Caki2 (cell line): ENCODE measurements at regions not wholly inside any gene's neighbourhood (a gene's known extent, or its start where the extent isn't known, plus 50 kb on each side); places are given as distances from the start of the nearest gene placed in this dataset.

Experiments
- DNase-seq: peaks from one replicate; pipeline ENCODE4 v3.0.0-alpha.2; 2015; ENCODE audit warnings: low read depth
- in situ Hi-C: cut with HindIII; loops from 2 replicates; pipeline ENCODE4 v1.10.0; 2016; ENCODE audit warnings: low sequenced_read_pairs, low pct_unique_long_range_greater_than_20kb, mixed read lengths

DNA sequence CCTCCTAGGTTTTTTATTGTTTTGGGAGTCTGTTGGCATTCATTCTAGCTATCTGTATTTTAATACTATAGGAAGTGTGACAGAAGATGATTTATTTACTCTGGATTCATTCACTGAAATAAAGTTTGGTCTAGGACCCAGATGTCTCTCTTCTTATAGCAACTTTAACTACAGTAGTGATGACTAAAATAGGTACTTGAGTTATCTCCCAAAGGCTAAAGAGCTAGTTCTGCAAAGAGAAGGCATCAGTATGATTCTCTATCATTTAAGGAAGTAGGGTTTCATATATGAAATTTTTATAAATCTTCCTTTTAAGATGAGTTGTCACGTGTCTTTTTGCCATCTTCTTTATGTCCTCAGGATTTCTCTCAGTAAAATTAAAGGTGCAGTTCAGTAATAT, 507.4 kb downstream of the KCTD12 start:
- in situ Hi-C loops, result no loop called here
- no peak for DNase-seq

DNA sequence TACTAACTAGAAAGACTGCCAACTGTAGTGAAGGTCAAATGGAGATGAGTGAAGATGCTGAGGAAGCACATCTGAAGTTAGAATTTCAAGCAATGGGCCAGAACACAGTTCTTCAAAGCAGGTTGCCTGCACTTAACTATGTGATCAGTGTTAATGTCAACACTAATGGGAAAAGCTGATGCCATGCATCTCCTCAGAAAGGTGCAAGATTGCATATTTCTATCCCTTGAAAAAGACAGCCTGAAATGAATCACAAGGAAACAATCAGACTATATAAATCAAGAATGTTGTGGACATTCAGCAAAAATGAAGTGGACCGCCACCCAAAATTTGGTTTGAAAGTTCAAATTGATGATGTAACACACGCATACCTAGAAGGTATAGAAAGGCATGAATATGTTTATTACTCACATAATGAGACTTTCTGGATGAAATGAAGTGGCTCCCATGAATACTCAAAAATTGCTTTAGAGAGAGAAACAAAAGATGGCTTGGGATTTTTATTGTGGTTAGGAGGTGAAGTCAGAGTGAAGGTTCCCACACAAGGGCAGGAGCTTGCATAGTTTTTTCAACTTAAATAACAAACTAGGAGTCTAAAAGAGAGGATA, 522.4 kb downstream of the KCTD12 start:
- in situ Hi-C loops, result no loop called here
- DNase-seq, result no peak

DNA sequence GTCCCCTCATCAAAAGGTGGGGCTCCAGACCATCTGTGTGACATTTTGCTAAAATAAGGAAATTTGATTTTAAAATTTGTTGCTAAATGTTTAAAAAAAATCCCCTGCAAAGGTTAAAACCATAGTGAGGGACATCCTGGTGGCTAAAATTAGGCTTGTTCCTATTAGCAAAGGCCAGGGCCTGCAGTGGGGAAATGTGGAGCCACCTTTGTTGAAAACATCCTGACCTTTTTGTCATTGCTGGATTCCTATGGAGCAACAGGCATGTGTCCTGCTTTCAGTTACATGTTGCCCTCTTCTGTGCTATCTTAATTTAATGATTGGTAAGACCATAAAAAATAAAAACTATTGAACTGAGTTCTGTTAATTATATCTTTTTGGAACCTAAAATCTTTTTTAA, 524.3 kb downstream of the KCTD12 start:
- no peak for DNase-seq
- in situ Hi-C loops, result no loop called here

DNA sequence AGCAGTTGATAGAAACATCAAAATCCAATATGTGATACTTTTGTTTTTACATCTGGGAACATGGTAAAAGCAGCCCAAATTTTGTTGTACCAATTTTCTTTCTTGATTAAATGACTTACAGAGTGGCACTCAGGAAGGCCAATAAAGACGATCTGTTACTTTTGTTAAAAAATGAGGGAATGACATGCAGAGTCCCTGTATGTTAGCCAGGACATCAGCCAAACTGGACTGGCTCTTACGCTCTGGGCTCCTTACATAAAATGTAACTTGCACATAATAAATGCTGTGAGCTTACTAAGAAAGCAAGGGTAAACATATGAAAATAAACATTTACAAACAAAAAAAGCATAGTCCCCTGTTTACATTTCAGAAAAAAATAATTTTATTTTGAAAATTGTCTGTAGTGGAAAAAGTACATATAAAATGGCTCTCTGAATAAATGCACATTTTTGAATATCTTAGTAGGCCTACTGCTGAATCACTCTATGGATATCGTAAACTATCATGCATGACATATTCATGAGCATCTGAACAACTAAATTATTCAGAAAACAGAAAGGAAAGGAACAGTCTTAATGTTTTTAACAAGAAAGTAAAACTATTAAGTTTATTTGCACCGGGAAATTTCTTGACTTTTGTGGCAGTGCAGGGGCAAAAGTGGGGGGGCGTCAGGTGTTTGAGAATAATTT, 534.5 kb downstream of the KCTD12 start:
- DNase-seq, result no peak
- in situ Hi-C loops, result no loop called here

DNA sequence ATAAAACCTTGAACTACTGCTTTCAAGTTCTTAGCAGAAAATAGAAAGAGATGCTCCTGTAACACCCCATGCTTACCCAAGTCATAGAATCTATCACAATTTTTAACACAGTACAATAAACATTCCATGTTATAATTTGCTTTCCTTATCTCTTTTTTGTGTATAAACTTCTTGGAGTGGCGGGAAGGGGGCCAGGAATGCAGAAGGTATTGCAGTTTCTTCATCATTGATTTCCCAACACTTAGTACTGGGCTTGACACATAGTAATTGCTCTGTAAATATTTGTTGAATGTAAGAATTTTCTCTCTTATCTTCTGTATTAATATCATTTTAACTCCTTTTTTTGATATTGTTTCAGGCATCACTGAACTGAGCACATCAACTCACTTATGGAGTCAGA, 535.8 kb downstream of the KCTD12 start:
- DNase-seq, result no peak
- in situ Hi-C loops, result no loop called here

DNA sequence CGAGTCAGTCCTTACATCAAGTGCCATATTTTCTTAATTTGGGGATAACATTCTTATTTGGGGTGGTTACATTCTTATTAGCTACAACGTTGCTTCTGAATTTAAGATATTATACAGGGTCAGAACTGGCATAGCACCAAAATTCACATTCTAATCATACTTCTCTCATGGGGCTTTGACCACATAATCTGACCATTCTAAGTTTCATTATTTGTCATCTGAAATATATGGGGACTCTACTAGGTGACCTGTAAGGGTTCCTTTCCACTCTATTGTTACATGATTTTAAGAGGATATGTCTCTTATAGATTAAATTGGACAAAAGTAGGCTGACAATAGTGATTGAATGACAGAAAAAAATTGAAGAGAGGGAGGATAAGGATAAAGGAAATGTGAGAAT, 536.5 kb downstream of the KCTD12 start:
- in situ Hi-C loops, result no loop called here
- no peak for DNase-seq

DNA sequence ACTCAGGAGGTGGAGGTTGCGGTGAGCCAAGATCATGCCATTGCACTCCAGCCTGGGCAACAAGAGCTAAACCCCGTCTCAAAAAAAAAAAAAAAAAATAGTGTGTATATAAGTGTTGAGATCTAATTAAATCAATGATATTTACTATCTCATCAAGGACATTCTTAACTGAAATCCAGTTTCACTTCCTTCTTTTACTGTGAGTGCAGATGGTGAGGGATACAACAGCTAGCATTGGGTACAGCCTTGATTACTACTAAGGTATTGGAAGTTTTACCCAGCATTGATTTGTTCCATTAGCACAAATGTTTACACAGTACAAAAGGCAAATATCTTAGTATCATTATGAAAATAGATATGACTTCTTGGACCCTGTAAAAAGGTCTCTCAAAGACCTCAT, 546.6 kb downstream of the KCTD12 start:
- DNase-seq, result no peak
- in situ Hi-C loops, result no loop called here

DNA sequence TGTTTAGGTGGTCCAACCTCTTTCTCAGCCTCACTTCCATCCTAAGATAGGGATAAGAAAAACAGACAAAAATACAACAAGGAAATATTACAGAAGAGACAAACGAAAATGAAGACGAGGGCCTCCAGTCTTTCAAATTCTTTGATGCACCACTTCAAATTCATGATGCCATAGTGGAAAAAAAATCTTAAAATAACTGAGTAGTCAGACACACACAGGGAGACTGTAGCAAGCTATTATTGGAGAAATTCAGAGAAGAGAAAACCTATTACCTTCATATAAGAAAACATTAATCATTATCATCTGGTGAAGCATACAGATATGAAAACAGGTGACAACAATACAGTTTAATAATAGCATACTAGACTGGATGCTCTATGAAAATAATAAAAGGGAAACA, 548.2 kb downstream of the KCTD12 start:
- in situ Hi-C loops, result no loop called here
- no peak for DNase-seq

DNA sequence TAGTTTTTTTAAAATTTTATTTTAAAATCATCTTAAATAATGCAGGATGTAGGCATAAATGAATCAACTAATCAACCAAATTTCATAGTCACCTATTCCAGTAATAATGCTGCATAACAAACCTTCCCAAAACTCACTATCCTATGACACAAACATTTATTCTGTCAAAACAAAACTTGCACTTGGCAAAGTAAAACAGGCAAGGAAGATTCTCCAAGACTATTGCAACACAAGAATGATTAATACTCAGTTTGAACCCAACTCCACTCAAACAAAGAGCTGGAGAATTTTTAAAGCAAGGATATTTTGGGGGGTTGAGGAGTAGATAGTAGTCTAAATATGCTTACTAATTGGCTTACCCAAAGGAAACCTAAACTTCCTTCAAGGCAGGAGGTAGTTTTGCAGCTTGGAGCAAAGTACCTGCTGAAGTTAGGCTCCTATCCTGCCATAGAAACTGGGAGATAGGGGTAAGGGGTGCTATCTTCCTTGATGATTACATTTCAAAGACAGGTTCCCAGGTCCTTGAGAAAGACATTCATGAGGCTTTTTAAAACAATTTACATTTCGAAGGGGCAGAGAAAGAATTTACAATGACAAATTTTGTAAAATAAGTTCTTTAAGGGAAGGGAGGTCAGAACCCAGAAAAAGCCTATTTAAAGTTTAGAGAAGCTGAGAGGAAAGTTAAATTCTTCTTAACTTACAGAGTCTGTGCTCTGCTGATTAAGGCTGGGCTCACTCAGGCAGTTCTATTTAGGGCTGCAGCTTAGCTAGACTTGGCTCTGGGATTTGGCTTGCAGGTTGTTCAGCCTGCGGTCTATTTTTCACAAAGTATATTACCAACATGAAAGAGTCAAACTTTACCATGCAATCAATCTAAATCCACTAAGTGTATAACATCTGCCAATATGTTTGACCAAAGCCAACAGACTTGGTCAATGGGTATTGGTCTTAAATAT, 549.0 kb downstream of the KCTD12 start:
- DNase-seq, result no peak
- in situ Hi-C loops, result no loop called here

DNA sequence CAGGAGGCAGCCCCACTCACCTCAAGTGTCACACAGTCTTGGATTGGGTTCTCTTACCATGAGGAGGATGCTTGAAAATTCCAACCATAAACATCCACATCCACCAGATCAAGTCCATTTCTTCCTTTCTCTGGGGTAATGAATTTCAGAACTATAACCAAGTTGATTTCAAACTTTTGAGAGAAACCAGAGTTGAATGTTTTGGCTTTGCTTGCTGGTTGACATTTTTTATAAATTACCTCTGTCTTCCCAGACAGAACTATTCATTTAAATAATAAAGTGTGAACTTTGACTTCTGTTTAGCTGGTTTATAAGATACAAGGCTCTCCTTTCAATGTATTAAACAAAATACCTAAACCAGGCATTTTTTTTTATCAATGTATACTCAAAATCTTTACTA, 550.7 kb downstream of the KCTD12 start:
- no peak for DNase-seq
- in situ Hi-C loops, result no loop called here

DNA sequence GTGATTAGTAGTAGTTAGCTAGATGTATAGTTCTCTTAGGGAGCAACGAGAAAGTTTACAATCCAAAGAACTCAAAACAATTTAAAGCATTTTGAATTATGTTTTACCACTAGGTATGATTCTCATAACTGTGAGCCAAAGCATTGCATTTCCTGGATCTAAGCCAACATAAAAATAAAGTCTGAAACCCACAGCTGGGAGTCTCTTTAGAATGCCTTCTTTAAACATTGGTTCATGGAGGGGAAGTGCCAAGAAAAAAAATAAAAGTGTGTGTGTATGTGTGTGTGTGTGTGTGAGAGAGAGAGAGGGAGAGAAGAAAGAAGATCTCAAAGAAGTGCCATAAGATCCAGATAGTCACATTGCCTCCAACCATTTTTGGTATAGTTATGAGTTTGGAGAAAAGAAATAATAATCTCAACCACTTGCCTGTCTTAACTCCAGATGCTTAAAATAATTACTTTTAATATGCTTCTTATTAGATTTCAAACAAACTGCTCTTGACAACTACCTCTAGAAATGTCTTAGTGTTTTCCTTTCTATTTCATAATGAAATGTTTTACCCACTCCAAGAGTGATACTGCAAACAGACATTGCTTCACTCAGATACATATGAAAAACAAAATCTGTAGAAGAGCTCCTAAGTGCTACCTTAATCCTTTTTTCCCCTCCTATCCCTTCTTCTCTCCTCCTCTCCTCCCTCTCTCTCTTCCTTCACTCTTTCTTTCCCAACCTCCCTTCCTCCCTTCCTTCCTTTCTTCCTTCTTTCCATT, 554.1 kb downstream of the KCTD12 start:
- in situ Hi-C loops, result no loop called here
- DNase-seq, result no peak

DNA sequence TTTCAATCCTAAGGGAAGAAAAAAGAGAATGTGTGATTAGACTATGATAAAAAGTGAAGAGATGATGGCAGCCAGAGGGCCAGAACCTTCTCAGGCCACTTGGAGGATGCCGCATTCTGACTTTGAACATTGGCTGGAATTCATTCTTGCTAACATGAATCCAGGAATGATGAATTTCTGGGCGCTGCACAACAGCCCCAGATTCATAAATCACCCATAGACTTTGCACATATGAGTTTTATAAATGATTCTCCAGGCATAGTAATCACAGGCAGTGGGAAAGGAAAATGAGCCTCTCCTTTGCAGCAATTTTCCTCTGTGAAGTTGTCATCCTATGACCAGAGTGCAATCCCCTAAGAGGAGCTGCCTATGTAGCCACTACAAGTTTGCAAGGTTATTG, 555.4 kb downstream of the KCTD12 start:
- DNase-seq, result no peak
- in situ Hi-C loops, result no loop called here

DNA sequence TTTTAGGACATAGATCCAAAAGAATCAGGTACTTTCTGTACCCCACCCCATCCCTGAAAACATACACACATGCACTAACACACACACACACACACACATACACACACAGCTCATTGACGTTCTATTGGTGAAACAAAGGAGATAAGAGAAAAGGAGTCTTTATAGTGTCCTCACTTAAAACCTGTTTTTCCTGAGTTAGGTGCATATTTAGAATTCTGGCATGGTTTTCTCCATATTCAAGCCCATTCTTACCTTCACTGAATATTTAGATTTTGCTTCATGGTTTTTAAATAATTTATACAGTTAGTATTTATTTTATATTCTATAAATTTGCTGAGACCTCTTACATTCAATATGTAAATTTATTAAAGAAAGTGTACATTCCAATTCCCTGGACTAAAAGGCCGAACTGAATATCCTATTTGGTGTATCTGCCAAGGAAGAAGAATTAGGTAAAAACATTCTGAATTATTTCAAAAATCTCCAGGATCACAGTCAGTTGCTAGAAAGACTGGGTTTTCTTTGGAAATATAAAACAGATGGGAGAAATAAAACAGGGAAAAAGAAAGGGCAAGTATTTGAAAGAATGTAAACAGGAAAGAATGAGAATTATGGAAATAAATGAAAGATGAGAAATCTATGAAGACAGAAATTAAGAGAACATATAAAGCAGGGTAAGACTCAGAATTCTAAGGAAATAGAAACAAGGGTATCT, 556.2 kb downstream of the KCTD12 start:
- in situ Hi-C loops, result no loop called here
- DNase-seq, result no peak

DNA sequence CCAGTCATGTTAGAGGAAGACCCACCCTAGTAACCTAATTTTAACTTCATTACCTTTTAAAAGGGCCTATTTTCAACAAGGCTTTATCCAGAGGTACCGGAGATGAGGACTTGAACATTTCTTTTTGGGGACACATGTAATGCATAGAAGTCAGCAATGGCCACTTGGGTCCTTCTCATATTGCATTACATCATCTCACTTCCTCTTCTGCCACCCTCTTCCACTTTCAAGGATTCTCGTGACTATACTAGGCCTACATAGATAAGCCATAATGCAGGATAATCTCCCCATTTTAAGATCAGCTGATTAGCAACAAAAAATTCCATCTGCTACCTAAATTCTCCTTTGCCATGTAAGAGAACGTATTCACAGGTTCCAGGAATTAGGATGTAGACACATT, 557.2 kb downstream of the KCTD12 start:
- in situ Hi-C loops, result no loop called here

DNA sequence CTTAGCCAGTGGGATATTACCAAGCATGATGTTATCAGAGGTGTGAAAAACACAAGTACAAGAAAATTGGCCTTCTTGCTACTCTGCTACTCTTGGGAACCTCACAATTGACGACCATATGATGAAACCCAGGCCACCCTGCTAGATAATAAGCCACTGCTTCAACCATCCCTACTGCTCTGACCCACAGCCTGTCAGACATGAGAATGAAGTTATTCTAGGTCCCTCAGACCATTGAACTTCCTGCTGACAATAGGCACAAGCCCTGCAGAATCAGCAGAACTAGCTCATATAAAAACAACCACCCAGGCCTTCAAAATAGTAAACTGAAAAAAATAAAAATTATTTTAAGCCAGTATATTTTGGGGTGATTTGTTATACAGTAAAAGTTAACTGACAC, 559.9 kb downstream of the KCTD12 start:
- DNase-seq, result no peak
- in situ Hi-C loops, result no loop called here

More for the DNA sequence above, 557.2 kb downstream of the KCTD12 start:
- DNase-seq, result no peak

DNA sequence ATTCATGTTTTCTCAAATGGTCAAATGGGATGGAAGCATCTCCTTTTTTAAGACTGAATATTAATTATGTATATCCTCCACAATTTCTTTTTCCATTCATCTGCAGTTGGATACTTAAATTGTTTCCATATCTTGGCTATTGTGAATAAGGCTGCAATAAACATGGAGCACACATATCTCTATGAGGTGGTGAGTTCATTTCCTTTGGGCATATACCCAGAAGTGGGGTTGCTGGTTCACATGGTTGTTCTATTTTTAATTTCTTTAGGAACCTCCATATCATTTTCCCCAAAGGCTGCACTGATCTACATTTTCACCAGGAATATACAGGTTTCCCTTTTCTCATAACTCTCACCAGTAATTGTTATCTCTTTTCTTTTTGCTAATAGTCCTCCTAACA, 566.3 kb downstream of the KCTD12 start:
- DNase-seq, result no peak
- in situ Hi-C loops, result no loop called here

DNA sequence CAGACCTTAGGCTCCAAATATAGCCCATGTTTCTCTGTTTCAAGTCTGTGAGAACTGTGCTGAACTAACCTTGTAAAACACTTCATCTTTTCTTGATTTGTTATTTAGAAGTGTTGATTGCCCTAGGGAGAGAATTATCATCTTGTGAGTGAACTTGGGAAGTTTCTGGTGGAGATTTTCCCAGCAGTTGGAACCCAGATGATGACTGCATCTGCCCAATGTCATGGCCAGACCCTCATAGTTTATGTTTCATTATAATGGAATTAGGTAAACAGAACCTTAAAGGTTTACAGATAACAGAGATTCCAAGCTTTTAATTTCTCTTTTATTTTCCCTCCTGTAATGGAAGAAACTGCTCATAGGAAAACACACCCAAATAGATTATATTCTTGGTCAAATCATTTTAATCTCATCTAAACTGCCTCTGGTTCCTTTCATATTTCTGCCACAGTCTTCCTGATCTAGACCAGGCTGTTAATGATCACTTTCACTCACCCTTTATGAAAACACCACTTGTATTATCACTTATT, 569.1 kb downstream of the KCTD12 start:
- no peak for DNase-seq
- in situ Hi-C loops, result no loop called here

DNA sequence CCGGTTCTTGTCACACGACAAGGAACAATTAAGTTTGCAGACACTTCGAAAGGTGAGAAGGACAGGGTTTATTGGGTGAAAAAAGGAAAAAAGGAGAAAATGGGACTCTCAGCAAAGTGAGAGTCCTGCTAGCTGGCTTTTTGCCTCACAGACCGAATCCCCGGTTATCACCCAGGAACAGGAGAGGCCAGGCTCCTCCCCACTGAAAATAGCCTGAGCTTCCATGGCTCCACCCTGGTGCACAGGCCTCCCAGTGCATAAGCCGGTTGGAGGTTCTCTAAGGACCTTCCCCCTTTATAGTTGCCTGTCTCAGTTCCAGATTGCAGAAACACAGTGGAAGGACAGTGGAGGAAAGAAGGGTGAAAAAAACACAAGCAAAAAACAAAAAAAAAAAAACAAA, 571.7 kb downstream of the KCTD12 start:
- DNase-seq, result no peak
- in situ Hi-C loops, result no loop called here
